ENCODE measurements at regions not wholly inside any gene's neighbourhood (a gene's known extent, or its start where the extent isn't known, plus 50 kb on each side); places are given as distances from the start of the nearest gene placed in this dataset.

DNA sequence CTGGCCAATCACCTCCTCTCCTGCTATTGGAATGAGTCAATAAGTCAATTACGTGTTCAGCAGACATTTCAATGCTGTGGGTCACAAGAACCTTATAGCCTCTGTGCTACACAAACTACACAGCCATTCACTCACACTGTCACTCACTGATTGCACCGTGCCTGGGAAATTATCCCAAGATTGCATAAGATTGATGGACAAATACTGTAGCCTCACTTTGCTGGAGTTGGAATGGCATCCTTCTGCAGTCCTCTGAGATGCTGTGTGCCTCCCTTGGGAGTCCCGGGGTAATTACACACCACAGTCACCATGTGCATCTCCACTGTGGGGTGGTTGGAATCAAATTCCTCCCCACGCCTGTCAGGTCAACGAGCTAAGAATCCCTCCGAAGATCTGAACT lies 358.7 kb upstream of the MGMT start:
- in situ Hi-C loops (cut with HindIII; ENCODE audit: low pct_ligation_motif_present, low pct_unique_long_range_greater_than_20kb, low sequenced_read_pairs), result no loop called here
- DNase-seq, result no peak

DNA sequence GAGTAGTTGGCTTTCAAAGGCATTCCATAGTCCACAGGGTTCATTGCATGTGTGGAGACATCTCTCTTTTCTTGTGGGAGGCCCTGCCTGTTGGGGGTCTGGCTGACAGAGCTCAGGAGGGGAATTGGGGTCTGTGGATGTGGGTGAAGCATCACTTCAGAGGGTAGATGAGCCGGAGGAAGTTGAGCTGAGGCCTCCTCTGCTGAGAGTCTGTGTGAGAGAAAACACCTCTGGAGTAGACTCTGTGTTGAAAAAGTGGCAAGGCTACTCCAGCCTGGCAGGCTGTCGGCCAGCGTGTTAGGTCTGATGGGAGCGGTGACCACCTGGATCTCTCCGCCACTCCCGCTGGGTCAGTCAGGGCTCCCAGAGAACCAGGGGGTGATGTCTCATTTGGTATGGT lies 358.0 kb upstream of the MGMT start:
- DNase-seq, result no peak
- in situ Hi-C loops (cut with HindIII; ENCODE audit: low pct_ligation_motif_present, low pct_unique_long_range_greater_than_20kb, low sequenced_read_pairs), result no loop called here

DNA sequence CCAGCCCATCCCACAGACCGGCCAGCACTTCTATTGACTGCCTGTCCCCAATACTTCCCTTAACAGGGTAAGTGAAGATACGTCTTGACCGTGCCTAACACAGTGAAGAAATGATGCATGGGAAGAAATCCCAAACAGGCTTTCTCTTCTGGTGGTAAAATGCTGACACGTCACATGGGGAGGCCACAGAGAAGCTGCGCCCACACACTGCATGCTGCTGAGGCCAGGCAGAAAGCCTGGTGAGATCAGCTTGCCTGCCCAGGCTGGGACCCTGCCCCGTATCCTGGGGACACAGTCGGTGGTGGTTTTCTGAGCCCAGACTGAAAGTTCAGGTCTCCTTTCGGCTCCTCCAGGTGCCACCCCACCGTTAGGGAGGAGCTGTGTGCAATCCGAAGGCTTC lies 356.3 kb upstream of the MGMT start:
- in situ Hi-C loops (cut with HindIII; ENCODE audit: low pct_ligation_motif_present, low pct_unique_long_range_greater_than_20kb, low sequenced_read_pairs), result no loop called here
- no peak for DNase-seq

- in situ Hi-C loops (cut with HindIII; ENCODE audit: low pct_ligation_motif_present, low pct_unique_long_range_greater_than_20kb, low sequenced_read_pairs), result no loop called here
Observed at GRCh38 chr10:129111922-129112321, 355.1 kb upstream of the MGMT start.

GRCh38 chr10:129114588-129114987 lies 352.5 kb upstream of the MGMT start:
- no peak for DNase-seq
- in situ Hi-C loops (cut with HindIII; ENCODE audit: low pct_ligation_motif_present, low pct_unique_long_range_greater_than_20kb, low sequenced_read_pairs), result no loop called here

More at GRCh38 chr10:129111922-129112321, 355.1 kb upstream of the MGMT start:
- DNase-seq, result no peak

- in situ Hi-C loops (cut with HindIII; ENCODE audit: low pct_ligation_motif_present, low pct_unique_long_range_greater_than_20kb, low sequenced_read_pairs), result no loop called here
- DNase-seq, result no peak
Observed at GRCh38 chr10:129116371-129116770, 350.7 kb upstream of the MGMT start.

- in situ Hi-C loops (cut with HindIII; ENCODE audit: low pct_ligation_motif_present, low pct_unique_long_range_greater_than_20kb, low sequenced_read_pairs), result no loop called here
- no peak for DNase-seq
Observed at GRCh38 chr10:129120441-129120840, 346.6 kb upstream of the MGMT start.

- no peak for DNase-seq
- in situ Hi-C loops (cut with HindIII; ENCODE audit: low pct_ligation_motif_present, low pct_unique_long_range_greater_than_20kb, low sequenced_read_pairs), result no loop called here
Observed at GRCh38 chr10:129122846-129123245, 344.2 kb upstream of the MGMT start.

- no peak for DNase-seq
- in situ Hi-C loops (cut with HindIII; ENCODE audit: low pct_ligation_motif_present, low pct_unique_long_range_greater_than_20kb, low sequenced_read_pairs), result no loop called here
Observed at GRCh38 chr10:129123428-129123827, 343.6 kb upstream of the MGMT start.

- in situ Hi-C loops (cut with HindIII; ENCODE audit: low pct_ligation_motif_present, low pct_unique_long_range_greater_than_20kb, low sequenced_read_pairs), result no loop called here
- DNase-seq, result no peak
Observed at GRCh38 chr10:129126982-129127381, 340.1 kb upstream of the MGMT start.

GRCh38 chr10:129131457-129132132 lies 335.4 kb upstream of the MGMT start:
- in situ Hi-C loops (cut with HindIII; ENCODE audit: low pct_ligation_motif_present, low pct_unique_long_range_greater_than_20kb, low sequenced_read_pairs), result no loop called here
- DNase-seq, result no peak

DNA sequence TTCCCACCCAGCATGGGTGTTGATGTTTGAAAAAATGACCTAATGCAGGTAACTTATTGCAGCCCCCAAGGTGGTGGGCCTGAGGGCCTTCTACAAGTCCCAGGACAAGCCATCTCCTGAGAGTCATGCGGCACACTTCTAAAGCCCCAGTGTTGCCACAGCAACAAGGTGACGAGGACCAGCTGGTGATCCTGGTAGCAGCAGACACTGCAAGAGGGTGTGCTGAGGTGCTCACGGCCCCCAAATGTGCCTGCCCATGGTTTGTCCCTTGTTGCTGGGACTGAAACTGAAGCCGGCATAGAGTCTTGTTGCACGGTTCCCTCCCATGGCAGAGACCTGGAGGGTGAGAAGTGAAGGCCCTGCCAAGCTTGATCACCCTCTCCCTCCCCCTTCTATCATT lies 333.2 kb upstream of the MGMT start:
- no peak for DNase-seq
- in situ Hi-C loops (cut with HindIII; ENCODE audit: low pct_ligation_motif_present, low pct_unique_long_range_greater_than_20kb, low sequenced_read_pairs), result no loop called here

DNA sequence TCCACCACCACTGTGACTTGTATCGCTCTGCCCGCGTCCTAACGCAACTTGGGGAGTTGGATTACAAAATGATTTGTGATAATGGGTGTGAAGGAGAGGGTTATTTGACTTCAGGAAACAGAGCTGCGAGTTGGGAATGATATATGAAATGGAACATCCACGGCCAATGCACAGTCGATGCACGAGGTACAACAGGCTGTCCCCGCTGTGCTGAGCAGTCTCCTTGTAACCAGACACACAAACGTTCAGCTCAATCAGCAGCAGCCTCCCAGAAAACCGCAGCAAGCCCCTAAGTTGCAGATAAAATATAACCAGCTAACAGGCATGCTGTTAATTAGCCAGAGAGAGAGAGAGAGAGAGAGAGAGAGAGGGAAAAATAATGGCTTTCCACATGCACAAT lies 332.7 kb upstream of the MGMT start:
- in situ Hi-C loops (cut with HindIII; ENCODE audit: low pct_ligation_motif_present, low pct_unique_long_range_greater_than_20kb, low sequenced_read_pairs), result no loop called here
- DNase-seq, result no peak

DNA sequence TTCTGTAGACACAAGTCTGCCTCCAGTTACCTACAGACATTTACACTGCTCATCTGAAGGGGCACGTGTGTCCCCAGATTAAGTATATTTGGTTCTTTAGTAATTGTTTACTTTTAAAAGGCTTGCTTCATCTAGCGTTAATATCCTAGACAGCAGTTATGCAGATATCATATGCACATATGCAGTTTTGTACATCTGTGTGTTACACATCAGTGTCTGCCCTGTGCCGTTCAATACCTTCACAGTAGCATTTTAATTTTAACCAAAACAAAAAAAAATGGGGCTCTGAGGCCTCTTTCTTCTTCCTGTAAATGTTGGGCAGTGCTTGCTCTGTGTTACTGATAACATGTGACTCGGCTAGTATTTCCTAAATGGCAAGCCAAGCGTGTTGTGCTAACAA lies 331.4 kb upstream of the MGMT start:
- in situ Hi-C loops (cut with HindIII; ENCODE audit: low pct_ligation_motif_present, low pct_unique_long_range_greater_than_20kb, low sequenced_read_pairs), result no loop called here
- no peak for DNase-seq

GRCh38 chr10:129136074-129136473 lies 331.0 kb upstream of the MGMT start:
- in situ Hi-C loops (cut with HindIII; ENCODE audit: low pct_ligation_motif_present, low pct_unique_long_range_greater_than_20kb, low sequenced_read_pairs), result no loop called here
- DNase-seq, result no peak

- in situ Hi-C loops (cut with HindIII; ENCODE audit: low pct_ligation_motif_present, low pct_unique_long_range_greater_than_20kb, low sequenced_read_pairs), result no loop called here
- no peak for DNase-seq
Observed at GRCh38 chr10:129136951-129137350, 330.1 kb upstream of the MGMT start.

- no peak for DNase-seq
- in situ Hi-C loops (cut with HindIII; ENCODE audit: low pct_ligation_motif_present, low pct_unique_long_range_greater_than_20kb, low sequenced_read_pairs), result no loop called here
Observed at GRCh38 chr10:129140921-129141885, 325.8 kb upstream of the MGMT start.

- DNase-seq, result no peak
- in situ Hi-C loops (cut with HindIII; ENCODE audit: low pct_ligation_motif_present, low pct_unique_long_range_greater_than_20kb, low sequenced_read_pairs), result no loop called here
Observed at GRCh38 chr10:129151281-129151680, 315.8 kb upstream of the MGMT start.

DNA sequence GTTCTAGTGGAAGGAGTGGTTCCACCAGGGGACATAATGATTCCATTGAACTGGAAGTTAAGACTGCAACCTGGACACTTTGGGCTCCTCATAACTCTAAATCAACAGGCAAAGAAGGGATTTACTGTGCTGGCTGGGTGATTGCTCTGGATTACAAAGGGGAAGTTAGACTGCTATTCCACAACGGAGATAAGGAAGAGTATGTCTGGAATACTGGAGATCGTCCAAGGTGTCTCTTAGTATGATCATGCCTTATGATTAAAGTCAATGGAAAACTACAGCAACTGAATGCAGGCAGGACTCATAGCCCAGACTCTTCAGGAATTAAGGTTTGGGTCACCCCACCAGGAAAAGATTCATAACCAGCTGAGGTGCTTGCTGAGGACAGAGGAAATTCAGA lies 310.6 kb upstream of the MGMT start:
- in situ Hi-C loops (cut with HindIII; ENCODE audit: low pct_ligation_motif_present, low pct_unique_long_range_greater_than_20kb, low sequenced_read_pairs), result no loop called here
- DNase-seq, result no peak

DNA sequence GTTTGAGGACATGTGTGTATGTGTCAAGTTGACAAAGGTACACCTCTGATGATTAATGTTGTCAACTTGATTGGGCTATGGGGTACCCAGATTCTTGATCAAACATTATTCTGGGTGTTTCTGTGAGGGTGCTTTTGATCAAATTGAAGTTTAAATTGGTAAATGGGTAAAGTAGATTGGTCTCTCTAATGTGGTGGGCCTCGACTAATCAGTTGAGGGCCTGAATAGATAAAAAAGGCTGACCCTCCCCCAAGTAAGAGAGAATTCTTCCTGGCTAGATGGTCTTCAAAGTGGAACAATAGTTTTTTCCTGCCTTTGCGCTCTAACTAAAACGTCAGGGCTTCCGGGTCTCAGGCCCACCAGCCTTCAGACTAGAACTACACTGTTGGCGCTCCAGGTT lies 309.9 kb upstream of the MGMT start:
- in situ Hi-C loops (cut with HindIII; ENCODE audit: low pct_ligation_motif_present, low pct_unique_long_range_greater_than_20kb, low sequenced_read_pairs), result no loop called here
- DNase-seq, result no peak
